ENCODE measurements at regions not wholly inside any gene's neighbourhood (a gene's known extent, or its start where the extent isn't known, plus 50 kb on each side); places are given as distances from the start of the nearest gene placed in this dataset.
A peak's percentile ranks its signal among the peaks of the same experiment; 100 is the strongest.

DNA sequence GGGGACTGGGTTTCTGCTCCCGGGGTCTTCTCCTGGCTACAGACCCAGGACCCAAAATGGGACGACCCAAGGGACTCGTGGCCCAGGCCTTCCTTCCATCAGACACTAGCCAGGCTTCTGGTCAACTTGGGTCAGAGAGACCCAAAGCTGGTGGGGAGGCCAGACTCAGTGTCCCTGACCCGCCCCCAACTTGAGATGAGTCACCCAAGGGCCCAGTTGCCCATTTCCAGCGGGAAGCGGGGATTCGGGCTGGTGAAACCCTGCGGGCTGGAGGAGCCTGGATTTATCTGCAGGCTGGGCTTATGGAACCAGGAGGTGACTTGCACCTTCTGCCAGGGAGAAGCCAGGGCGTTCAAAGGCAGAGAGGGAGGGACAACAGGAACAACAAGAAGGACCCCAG, 81.5 kb downstream of the RFLNA start:
- Histone ChIP-seq H2BK15ac (ENCODE audit: low read depth, low read length) (no peak overlapping the region), H3K18ac (ENCODE audit: insufficient read length, low read depth, low read length) (no peak overlapping the region), H3K23ac (ENCODE audit: insufficient read length, low read depth, low read length) (no peak overlapping the region), H2AFZ (ENCODE audit: low read length) (no peak overlapping the region), H3K4me1 (ENCODE audit: insufficient read depth, low read length) (no peaks in the 10 kb centered on the region), H2AK5ac (ENCODE audit: insufficient read length, low read length) (no peak overlapping the region), H3K27ac (ENCODE audit: insufficient read length, low read depth, low read length) (no peak overlapping the region), H3K79me2 (ENCODE audit: insufficient read depth, low read length) (no peaks in the 10 kb centered on the region), H2BK20ac (ENCODE audit: low read depth, low read length, poor library complexity, severe bottlenecking) (no peak overlapping the region), H3K23me2 (ENCODE audit: insufficient read length, low read depth, low read length, poor library complexity, severe bottlenecking) (no peaks in the 10 kb centered on the region), H3K27me3 (ENCODE audit: insufficient read depth, low read length) (no peaks in the 10 kb centered on the region), H4K91ac (ENCODE audit: insufficient read length, low read depth, low read length) (no peak overlapping the region), H3K14ac (ENCODE audit: insufficient read depth, low read length) (no peak overlapping the region), H3T11ph (ENCODE audit: low read length) (no peak overlapping the region), H2BK5ac (ENCODE audit: insufficient read length, low read length) (no peak overlapping the region), H3K9me3 (ENCODE audit: control insufficient read depth, low read depth, low read length) (no peaks in the 10 kb centered on the region), H3K9ac (ENCODE audit: extremely low read depth, insufficient read length, low read length) (no peak overlapping the region), H3K4me2 (ENCODE audit: insufficient read depth, insufficient read length, low read length) (no peak overlapping the region), H2BK120ac (ENCODE audit: low read depth, low read length, poor library complexity, severe bottlenecking) (no peak overlapping the region), H3K4ac (ENCODE audit: low read depth, low read length) (no peak overlapping the region), H3K79me1 (ENCODE audit: insufficient read depth, low read depth, low read length, poor library complexity, severe bottlenecking) (no peaks in the 10 kb centered on the region), H2BK12ac (ENCODE audit: insufficient read length, low read depth, low read length) (no peak overlapping the region), H3K56ac (ENCODE audit: insufficient read length, low read depth, low read length) (no peak overlapping the region), H4K5ac (ENCODE audit: insufficient read length, low read depth, low read length) (no peak overlapping the region), H4K8ac (replicated peaks; ENCODE audit: insufficient read length, low read depth, low read length) (no peak overlapping the region), H4K20me1 (ENCODE audit: control insufficient read depth, insufficient read depth, insufficient read length) (no peaks in the 10 kb centered on the region)
- Mint-ChIP-seq H3K36me3 (ENCODE audit: insufficient read depth in 1 of 3, low read depth in 3 of 3) (peaks cover 18 to 52% (median 36%) of the 10 kb centered on the region in 3 experiments; a peak in 6 of 7 replicates), H3K27me3 (ENCODE audit: low read depth) (no peaks in the 10 kb centered on the region), H3K9me3 (no peaks in the 10 kb centered on the region), H3K4me1 (no peaks in the 10 kb centered on the region), H3K4me3 (no peak overlapping the region), H3K27ac (peak overlapping the region; percentile 87 to 94 (median 90); a peak in 5 of 7 replicates)
- DNase-seq: no peak
- WGBS (ENCODE audit: extremely low coverage, insufficient read length, low lambda C conversion rate): no CpG with 5 or more reads among the region's 9 CpGs
- TF ChIP-seq CTCF (conservative IDR thresholded peaks at IDR 0.05): no peak

Measured in H9 (cell line).